Epidermal melanocyte (primary cell): ENCODE measurements at regions not wholly inside any gene's neighbourhood (a gene's known extent, or its start where the extent isn't known, plus 50 kb on each side); places are given as distances from the start of the nearest gene placed in this dataset.
"Not testable (repeated sequence)": the region's sequence is repeated elsewhere in the genome, so short reads cannot be mapped to it uniquely, and the experiment has no call there.

Experiments used
- DNase-seq: peaks from one replicate; pipeline ENCODE4 v3.0.0; 2011; ENCODE audit warnings: low spot score; ENCODE audit not compliant: insufficient read length

- no peak for DNase-seq
Observed at GRCh38 chr2:239833269-239834109, 191.7 kb downstream of the NDUFA10 start.

GRCh38 chr2:239832490-239833268 is 192.5 kb downstream of the NDUFA10 start:
- no peak for DNase-seq

GRCh38 chr2:239831861-239832489 is 193.2 kb downstream of the NDUFA10 start:
- DNase-seq: no peak

- DNase-seq: no peak
Observed at GRCh38 chr2:239831001-239831731, 194.0 kb downstream of the NDUFA10 start.

- DNase-seq: no peak
Observed at GRCh38 chr2:239830121-239831000, 194.8 kb downstream of the NDUFA10 start.

- no peak for DNase-seq
Observed at GRCh38 chr2:239829326-239829725, 195.8 kb downstream of the NDUFA10 start.

- DNase-seq: not testable (repeated sequence)
Observed at GRCh38 chr2:239828973-239829275, 196.2 kb downstream of the NDUFA10 start.

GRCh38 chr2:239828192-239828972 is 196.8 kb downstream of the NDUFA10 start:
- DNase-seq: no peak

GRCh38 chr2:239827523-239827890 is 197.6 kb downstream of the NDUFA10 start:
- DNase-seq: no peak

- DNase-seq: no peak
Observed at GRCh38 chr2:239826786-239827522, 198.2 kb downstream of the NDUFA10 start.

- no peak for DNase-seq
Observed at GRCh38 chr2:239826376-239826775, 198.8 kb downstream of the NDUFA10 start.

GRCh38 chr2:239825705-239825979 is 199.5 kb downstream of the NDUFA10 start:
- DNase-seq: no peak

GRCh38 chr2:239824866-239825704 is 200.1 kb downstream of the NDUFA10 start:
- no peak for DNase-seq

GRCh38 chr2:239824046-239824694 is 201.0 kb downstream of the NDUFA10 start:
- DNase-seq: no peak

- DNase-seq: no peak
Observed at GRCh38 chr2:239822146-239822831, 202.9 kb downstream of the NDUFA10 start.

- DNase-seq: no peak
Observed at GRCh38 chr2:239821694-239822075, 203.5 kb downstream of the NDUFA10 start.
